Endothelial cell of umbilical vein (primary cell): ENCODE measurements at regions not wholly inside any gene's neighbourhood (a gene's known extent, or its start where the extent isn't known, plus 50 kb on each side); places are given as distances from the start of the nearest gene placed in this dataset.

Experiments used
- BruUV-seq: library from RNA; stranded (reverse); fragments of 400-500 nt; replicated peaks from 2 replicates; lab custom pipeline; 2021; lab: Mats Ljungman, UMichigan
- CTCF ChIA-PET: fragments of 300-600, 350-600 bp; sonication (Branson Sonifier 250); formaldehyde crosslinking; loops from one replicate; lab custom pipeline; 2021; ENCODE audit warnings: antibody characterized with exemption, inconsistent platforms; lab: Charles Lee
- POLR2A ChIA-PET: fragments of 300-600, 350-600 bp; sonication (Branson Sonifier 250); formaldehyde crosslinking; loops from one replicate; lab custom pipeline; 2021; ENCODE audit warnings: antibody characterized with exemption, inconsistent platforms; lab: Charles Lee
- DNase-seq: peaks from one replicate; pipeline ENCODE4 v3.0.0-alpha.2; 2011; ENCODE audit warnings: low read depth, low spot score
- FAIRE-seq: peaks from 2 replicates; lab custom pipeline; 2011; peaks lifted over from hg19 to GRCh38; lab: Jason Lieb, UNC
- H2AFZ ChIP-seq: 2 replicates; pipeline ENCODE4 v1.6.0; 2012; ENCODE audit warnings: low read depth, low read length, control low read depth, inconsistent platforms
- H3K27ac ChIP-seq: 2 replicates; pipeline ENCODE4 v1.5.1; 2011; ENCODE audit warnings: low read depth, mild to moderate bottlenecking, control low read depth, low read length, moderate library complexity; ENCODE audit not compliant: insufficient read depth
- H3K27me3 ChIP-seq, 2 experiments: 2 replicates each; pipeline versions ENCODE4 v1.6.0 to v1.6.1; 2011; ENCODE audit warnings: low read length in 2 of 2, mixed read lengths in 1 of 2; ENCODE audit not compliant: control insufficient read depth in 2 of 2, insufficient read depth in 2 of 2
- H3K36me3 ChIP-seq, 2 experiments: 2 replicates in 1 of 2; 3 replicates in 1 of 2; pipeline ENCODE4 v1.5.1; 2011; ENCODE audit warnings: low read length in 2 of 2, mild to moderate bottlenecking in 1 of 2, moderate library complexity in 1 of 2; ENCODE audit not compliant: control insufficient read depth in 2 of 2, insufficient read depth in 2 of 2; ENCODE audit errors: extremely low read depth in 1 of 2
- H3K4me1 ChIP-seq: 3 replicates; pipeline ENCODE4 v1.5.1; 2011; ENCODE audit warnings: mild to moderate bottlenecking, low read length; ENCODE audit not compliant: control insufficient read depth, insufficient read depth; ENCODE audit errors: extremely low read depth
- H3K4me2 ChIP-seq: 2 replicates; pipeline ENCODE4 v1.6.1; 2011; ENCODE audit warnings: low read length, control low read depth, mixed read lengths; ENCODE audit not compliant: insufficient read depth
- H3K4me3 ChIP-seq, 3 experiments: fragments of 200-600 bp in 1 of 3; sonication (generic), shearing (Covaris generic) in 1 of 3; replicated peaks in 1 of 3; 2 replicates each; pipeline ENCODE4 v1.5.1; 2011 to 2016; ENCODE audit warnings: control low read depth in 3 of 3, low read length in 3 of 3, mild to moderate bottlenecking in 2 of 3, inconsistent platforms in 1 of 3, low read depth in 1 of 3, moderate library complexity in 1 of 3; ENCODE audit not compliant: insufficient read depth in 1 of 3
- H3K79me2 ChIP-seq: 2 replicates; pipeline ENCODE4 v1.6.0; 2012; ENCODE audit warnings: low read length, inconsistent platforms; ENCODE audit not compliant: control insufficient read depth, insufficient read depth
- H3K9ac ChIP-seq: replicated peaks from 2 replicates; pipeline ENCODE3; 2011; ENCODE audit warnings: low read length, control low read depth; ENCODE audit not compliant: insufficient read depth; ENCODE audit errors: extremely low read depth
- H3K9me1 ChIP-seq: replicated peaks from 3 replicates; pipeline ENCODE4 v1.6.0; 2011; ENCODE audit warnings: mild to moderate bottlenecking, low read length; ENCODE audit not compliant: control insufficient read depth, insufficient read depth; ENCODE audit errors: extremely low read depth
- H3K9me3 ChIP-seq: replicated peaks from 2 replicates; pipeline ENCODE4 v1.5.1; 2012; ENCODE audit warnings: low read length, inconsistent platforms; ENCODE audit not compliant: control insufficient read depth, insufficient read depth
- H4K20me1 ChIP-seq: replicated peaks from 2 replicates; pipeline ENCODE3; 2011; ENCODE audit warnings: mild to moderate bottlenecking, low read length; ENCODE audit not compliant: control insufficient read depth, insufficient read depth; ENCODE audit errors: extremely low read depth
- EZH2 ChIP-seq: IDR thresholded peaks from 2 replicates; pipeline ENCODE4 v1.6.1; 2012; ENCODE audit warnings: borderline replicate concordance, low read depth, mild to moderate bottlenecking, moderate library complexity, low read length, inconsistent platforms; ENCODE audit not compliant: severe bottlenecking
- FOS ChIP-seq: IDR thresholded peaks from 2 replicates; pipeline ENCODE4 v1.6.1; 2011; ENCODE audit warnings: mild to moderate bottlenecking, low read length, moderate library complexity, borderline replicate concordance; ENCODE audit not compliant: insufficient read depth
- GATA2 ChIP-seq: IDR thresholded peaks from 2 replicates; pipeline ENCODE4 v1.7.0; 2011; ENCODE audit warnings: low read depth, mild to moderate bottlenecking, moderate library complexity, mixed read lengths, low read length; ENCODE audit not compliant: insufficient read length, insufficient read depth
- JUN ChIP-seq: IDR thresholded peaks from 2 replicates; pipeline ENCODE4 v1.6.1; 2011; ENCODE audit warnings: borderline replicate concordance, low read depth; ENCODE audit not compliant: insufficient read length, insufficient read depth
- MAX ChIP-seq: IDR thresholded peaks from 2 replicates; pipeline ENCODE4 v1.6.1; 2011; ENCODE audit not compliant: insufficient read depth, insufficient read length
- MYC ChIP-seq: IDR thresholded peaks from one replicate; pipeline ENCODE4 v1.6.1; 2011; ENCODE audit warnings: mild to moderate bottlenecking, low read depth, low read length
- POLR2A ChIP-seq: IDR thresholded peaks from 2 replicates; pipeline ENCODE4 v1.6.1; 2012; ENCODE audit warnings: low read depth, mild to moderate bottlenecking, control low read depth, low read length
- POLR2AphosphoS5 ChIP-seq: IDR thresholded peaks from 2 replicates; pipeline ENCODE4 v1.6.1; 2012; ENCODE audit warnings: low read depth, mild to moderate bottlenecking, control low read depth, low read length, moderate library complexity; ENCODE audit not compliant: insufficient read depth
- dilution Hi-C: fragments of 300-500 bp; cut with MboI; formaldehyde crosslinking; loops from one replicate; pipeline ENCODE4 v1.15.0; 2019; ENCODE audit warnings: low sequenced_read_pairs; ENCODE audit not compliant: extremely low pct_ligation_motif_present
- intact Hi-C: fragments of 100-400 bp; cut with micrococcal nuclease; formaldehyde crosslinking; loops from one replicate; pipeline ENCODE4 v1.10.0; 2022
- TF ChIP-seq, protein P1 (sequence below), 2 donors: IDR thresholded peaks; 1 replicate in 1 of 2; 2 replicates in 1 of 2; pipeline ENCODE4 v1.5.1; 2011; ENCODE audit warnings: low read length in 2 of 2, mild to moderate bottlenecking in 2 of 2, moderate library complexity in 2 of 2, control low read depth in 1 of 2, inconsistent platforms in 1 of 2, low read depth in 1 of 2; ENCODE audit not compliant: insufficient read depth in 1 of 2; ENCODE audit errors: extremely low read depth in 1 of 2

DNA sequence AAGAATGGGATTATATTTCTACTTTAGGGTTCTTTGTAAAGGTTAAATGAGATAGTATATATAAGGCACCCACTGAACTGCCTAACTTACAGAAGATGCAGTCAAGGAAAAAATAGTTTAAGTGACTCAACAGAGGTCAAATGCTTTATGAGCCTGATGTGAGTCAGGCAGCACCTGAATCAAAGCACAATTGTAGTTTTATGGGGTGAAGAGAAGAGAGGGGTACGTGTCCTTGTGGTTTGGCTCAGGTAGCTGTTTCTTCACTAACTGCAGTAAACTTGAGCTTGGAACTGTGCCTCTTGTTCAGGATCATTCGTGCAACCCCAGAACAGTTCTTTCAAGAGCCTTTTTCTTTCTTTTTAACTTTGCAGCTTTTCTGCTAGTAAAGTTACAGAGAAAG, 125.2 kb upstream of the SPON1 start:
- CTCF ChIA-PET: no interaction called here
- H3K27ac ChIP-seq: no peak overlapping the region
- FAIRE-seq (no peak), DNase-seq (no peak)
- H3K4me2 ChIP-seq: no peak overlapping the region
- H3K4me1 ChIP-seq: no peaks in the 10 kb centered on the region
- H4K20me1 ChIP-seq: no peaks in the 10 kb centered on the region
- H2AFZ ChIP-seq: no peak overlapping the region
- no peak overlapping the region for H3K9ac ChIP-seq
- H3K9me3 ChIP-seq: no peaks in the 10 kb centered on the region
- no TSS peak for BruUV-seq
- POLR2A ChIA-PET: no interaction called here
- no peaks in the 10 kb centered on the region for H3K27me3 ChIP-seq
- intact Hi-C loops (no loop called here), dilution Hi-C loops (no loop called here)
- H3K9me1 ChIP-seq: no peaks in the 10 kb centered on the region
- no peaks in the 10 kb centered on the region for H3K36me3 ChIP-seq
- H3K79me2 ChIP-seq: no peaks in the 10 kb centered on the region
- H3K4me3 ChIP-seq: no peak overlapping the region
- TF ChIP-seq POLR2AphosphoS5: no peak
- TF ChIP-seq MAX: no peak
- TF ChIP-seq GATA2: no peak
- no peak for TF ChIP-seq JUN
- no peak for TF ChIP-seq MYC
- TF ChIP-seq, protein P1, sequence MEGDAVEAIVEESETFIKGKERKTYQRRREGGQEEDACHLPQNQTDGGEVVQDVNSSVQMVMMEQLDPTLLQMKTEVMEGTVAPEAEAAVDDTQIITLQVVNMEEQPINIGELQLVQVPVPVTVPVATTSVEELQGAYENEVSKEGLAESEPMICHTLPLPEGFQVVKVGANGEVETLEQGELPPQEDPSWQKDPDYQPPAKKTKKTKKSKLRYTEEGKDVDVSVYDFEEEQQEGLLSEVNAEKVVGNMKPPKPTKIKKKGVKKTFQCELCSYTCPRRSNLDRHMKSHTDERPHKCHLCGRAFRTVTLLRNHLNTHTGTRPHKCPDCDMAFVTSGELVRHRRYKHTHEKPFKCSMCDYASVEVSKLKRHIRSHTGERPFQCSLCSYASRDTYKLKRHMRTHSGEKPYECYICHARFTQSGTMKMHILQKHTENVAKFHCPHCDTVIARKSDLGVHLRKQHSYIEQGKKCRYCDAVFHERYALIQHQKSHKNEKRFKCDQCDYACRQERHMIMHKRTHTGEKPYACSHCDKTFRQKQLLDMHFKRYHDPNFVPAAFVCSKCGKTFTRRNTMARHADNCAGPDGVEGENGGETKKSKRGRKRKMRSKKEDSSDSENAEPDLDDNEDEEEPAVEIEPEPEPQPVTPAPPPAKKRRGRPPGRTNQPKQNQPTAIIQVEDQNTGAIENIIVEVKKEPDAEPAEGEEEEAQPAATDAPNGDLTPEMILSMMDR (IDR thresholded peaks at IDR 0.05; ENCODE audit: extremely low read depth in 1 of 2, insufficient read depth in 1 of 2, low read depth in 1 of 2, low read length in 2 of 2): no peak
- no peak for TF ChIP-seq EZH2
- TF ChIP-seq POLR2A: no peak
- TF ChIP-seq FOS: no peak
